ENCODE measurements at regions not wholly inside any gene's neighbourhood (a gene's known extent, or its start where the extent isn't known, plus 50 kb on each side); places are given as distances from the start of the nearest gene placed in this dataset.

- no peak for DNase-seq (ENCODE audit: low read depth in 2 of 2)
Measured at GRCh38 chr21:16633831-16634459, 878.9 kb upstream of the CXADR start.

GRCh38 chr21:16634515-16634914 lies 878.3 kb upstream of the CXADR start:
- no peak for DNase-seq (ENCODE audit: low read depth in 2 of 2)

GRCh38 chr21:16640297-16641027 lies 872.4 kb upstream of the CXADR start:
- DNase-seq (ENCODE audit: low read depth in 2 of 2) = no peak

GRCh38 chr21:16642353-16642752 lies 870.5 kb upstream of the CXADR start:
- no peak for DNase-seq (ENCODE audit: low read depth in 2 of 2)

GRCh38 chr21:16644685-16645084 lies 868.2 kb upstream of the CXADR start:
- DNase-seq (ENCODE audit: low read depth in 2 of 2) = no peak

- DNase-seq (ENCODE audit: low read depth in 2 of 2) = no peak
Measured at GRCh38 chr21:16650714-16651366, 862.0 kb upstream of the CXADR start.

GRCh38 chr21:16651956-16652355 lies 860.9 kb upstream of the CXADR start:
- no peak for DNase-seq (ENCODE audit: low read depth in 2 of 2)

- no peak for DNase-seq (ENCODE audit: low read depth in 2 of 2)
Measured at GRCh38 chr21:16663436-16663835, 849.4 kb upstream of the CXADR start.

- no peak for DNase-seq (ENCODE audit: low read depth in 2 of 2)
Measured at GRCh38 chr21:16667395-16667794, 845.4 kb upstream of the CXADR start.

- DNase-seq (ENCODE audit: low read depth in 2 of 2) = no peak
Measured at GRCh38 chr21:16674949-16675348, 837.9 kb upstream of the CXADR start.

- DNase-seq (ENCODE audit: low read depth in 2 of 2) = no peak
Measured at GRCh38 chr21:16676391-16676790, 836.5 kb upstream of the CXADR start.

- no peak for DNase-seq (ENCODE audit: low read depth in 2 of 2)
Measured at GRCh38 chr21:16678429-16679160, 834.2 kb upstream of the CXADR start.

- DNase-seq (ENCODE audit: low read depth in 2 of 2) = no peak
Measured at GRCh38 chr21:16695074-16695473, 817.8 kb upstream of the CXADR start.

- no peak for DNase-seq (ENCODE audit: low read depth in 2 of 2)
Measured at GRCh38 chr21:16707274-16707673, 805.6 kb upstream of the CXADR start.

- no peak for DNase-seq (ENCODE audit: low read depth in 2 of 2)
Measured at GRCh38 chr21:16708101-16708835, 804.6 kb upstream of the CXADR start.

- no peak for DNase-seq (ENCODE audit: low read depth in 2 of 2)
Measured at GRCh38 chr21:16709866-16710550, 802.8 kb upstream of the CXADR start.

- no peak for DNase-seq (ENCODE audit: low read depth in 2 of 2)
Measured at GRCh38 chr21:16711757-16712156, 801.1 kb upstream of the CXADR start.

- DNase-seq (ENCODE audit: low read depth in 2 of 2) = no peak
Measured at GRCh38 chr21:16713331-16714117, 799.3 kb upstream of the CXADR start.

- no peak for DNase-seq (ENCODE audit: low read depth in 2 of 2)
Measured at GRCh38 chr21:16740511-16740910, 772.3 kb upstream of the CXADR start.

- no peak for DNase-seq (ENCODE audit: low read depth in 2 of 2)
Measured at GRCh38 chr21:16741141-16741665, 771.6 kb upstream of the CXADR start.
